ENCODE measurements at regions not wholly inside any gene's neighbourhood (a gene's known extent, or its start where the extent isn't known, plus 50 kb on each side); places are given as distances from the start of the nearest gene placed in this dataset.
"Not testable (repeated sequence)": the region's sequence is repeated elsewhere in the genome, so short reads cannot be mapped to it uniquely, and the experiment has no call there.

DNA sequence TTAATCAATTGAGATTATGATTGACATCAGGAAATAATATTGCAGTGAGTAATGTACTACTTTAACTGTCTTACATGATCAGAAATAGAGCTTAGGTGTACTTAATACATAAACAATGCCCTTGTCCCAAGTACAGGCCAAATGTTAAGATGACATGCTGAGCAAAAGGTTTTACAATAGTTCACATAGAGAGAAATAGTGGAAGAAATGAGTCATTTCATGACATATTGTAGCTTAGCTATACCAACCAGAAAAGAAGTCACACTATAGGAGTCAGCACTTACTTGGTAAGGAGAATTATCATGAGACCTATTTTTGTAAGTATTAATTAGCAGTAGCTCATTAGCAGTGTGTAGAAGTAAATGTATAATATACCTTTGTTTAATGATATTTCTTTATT lies 96.4 kb upstream of the NANOGP8 start:
- Histone ChIP-seq H3K36me3 (no peaks in the 10 kb centered on the region), H3K9me3 (ENCODE audit: severe bottlenecking) (no peaks in the 10 kb centered on the region), H3K27me3 (ENCODE audit: insufficient read depth, low read depth, severe bottlenecking) (no peaks in the 10 kb centered on the region), H3K27ac (no peak overlapping the region), H3K4me3 (ENCODE audit: low read depth, low read length) (no peak overlapping the region)
- TF ChIP-seq CTCF (IDR thresholded peaks at IDR 0.05; ENCODE audit: low read depth, low read length) = no peak
- no peak for DNase-seq

GRCh38 chr15:35179739-35180138 lies 94.6 kb upstream of the NANOGP8 start:
- H3K27me3 ChIP-seq (ENCODE audit: insufficient read depth, low read depth, severe bottlenecking) = no peaks in the 10 kb centered on the region
- no peak overlapping the region for H3K4me3 ChIP-seq (ENCODE audit: low read depth, low read length)
- H3K36me3 ChIP-seq = no peaks in the 10 kb centered on the region
- no peak for TF ChIP-seq CTCF (IDR thresholded peaks at IDR 0.05; ENCODE audit: low read depth, low read length)
- H3K27ac ChIP-seq = no peak overlapping the region
- no peaks in the 10 kb centered on the region for H3K9me3 ChIP-seq (ENCODE audit: severe bottlenecking)
- no peak for DNase-seq

GRCh38 chr15:35178186-35178585 lies 93.1 kb upstream of the NANOGP8 start:
- H3K27me3 ChIP-seq (ENCODE audit: insufficient read depth, low read depth, severe bottlenecking); DNase-seq: not testable (repeated sequence)

DNA sequence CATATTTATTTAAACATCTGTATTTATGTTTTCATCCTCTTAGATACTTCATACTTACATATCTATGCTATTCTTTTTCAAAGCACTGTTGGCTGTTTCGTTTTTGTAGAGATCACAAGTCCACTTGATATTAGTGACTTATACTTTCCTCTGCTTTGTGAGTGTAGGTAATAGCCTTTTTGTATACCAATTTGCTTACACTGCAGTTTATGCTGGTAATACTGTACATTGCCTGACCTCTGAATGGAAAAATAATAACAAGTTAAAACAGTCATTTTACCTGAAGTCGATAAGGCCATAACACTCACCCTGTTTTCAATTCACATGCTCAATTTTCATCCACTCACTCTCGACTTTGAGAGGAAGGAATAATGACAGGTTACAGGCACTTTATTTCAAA lies 89.9 kb upstream of the NANOGP8 start:
- no peak overlapping the region for H3K4me3 ChIP-seq (ENCODE audit: low read depth, low read length)

More at GRCh38 chr15:35178186-35178585, 93.1 kb upstream of the NANOGP8 start:
- not testable (repeated sequence) for H3K36me3 ChIP-seq; H3K27ac ChIP-seq; H3K4me3 ChIP-seq (ENCODE audit: low read depth, low read length); H3K9me3 ChIP-seq (ENCODE audit: severe bottlenecking)

DNA sequence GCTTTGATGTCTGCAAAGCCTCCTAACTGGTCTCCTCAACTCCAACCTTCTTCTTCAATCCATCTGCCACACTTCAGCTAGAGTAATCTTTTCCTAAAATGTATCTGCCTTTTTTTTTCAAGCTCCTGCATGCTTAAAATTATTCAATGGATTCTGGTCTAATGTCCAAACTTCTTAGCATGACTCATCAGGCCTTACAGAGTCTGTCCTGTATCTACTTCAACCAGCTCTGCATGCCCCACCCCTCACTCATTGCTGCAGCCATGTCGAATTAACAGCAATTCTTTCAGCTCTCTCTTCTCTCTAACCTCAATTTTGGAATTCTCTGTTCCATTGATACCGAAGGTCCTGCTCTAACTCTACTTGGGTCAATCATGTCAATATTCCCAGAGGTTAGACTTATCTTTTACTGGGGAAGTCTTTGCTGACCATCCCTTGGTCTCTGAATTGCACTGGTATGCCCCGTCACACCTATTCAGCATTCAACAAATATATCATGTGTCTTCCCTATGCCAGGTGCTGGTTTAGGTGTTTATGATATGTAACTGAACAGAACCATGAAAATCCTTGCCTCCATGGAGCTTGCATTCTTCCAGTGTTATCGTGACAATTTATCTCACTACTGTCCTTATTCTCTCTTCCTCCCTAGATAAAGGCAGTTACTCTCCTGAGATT lies 88.5 kb upstream of the NANOGP8 start:
- H3K9me3 ChIP-seq (ENCODE audit: severe bottlenecking) = no peaks in the 10 kb centered on the region
- no peaks in the 10 kb centered on the region for H3K36me3 ChIP-seq
- H3K4me3 ChIP-seq (ENCODE audit: low read depth, low read length) = no peak overlapping the region
- no peak overlapping the region for H3K27ac ChIP-seq
- no peak for DNase-seq
- no peaks in the 10 kb centered on the region for H3K27me3 ChIP-seq (ENCODE audit: insufficient read depth, low read depth, severe bottlenecking)
- TF ChIP-seq CTCF (IDR thresholded peaks at IDR 0.05; ENCODE audit: low read depth, low read length) = no peak

More for the DNA sequence above, 89.9 kb upstream of the NANOGP8 start:
- H3K9me3 ChIP-seq (ENCODE audit: severe bottlenecking) = no peaks in the 10 kb centered on the region
- no peak for TF ChIP-seq CTCF (IDR thresholded peaks at IDR 0.05; ENCODE audit: low read depth, low read length)
- H3K27me3 ChIP-seq (ENCODE audit: insufficient read depth, low read depth, severe bottlenecking) = no peaks in the 10 kb centered on the region
- no peak for DNase-seq
- H3K36me3 ChIP-seq = no peaks in the 10 kb centered on the region
- H3K27ac ChIP-seq = no peak overlapping the region

DNA sequence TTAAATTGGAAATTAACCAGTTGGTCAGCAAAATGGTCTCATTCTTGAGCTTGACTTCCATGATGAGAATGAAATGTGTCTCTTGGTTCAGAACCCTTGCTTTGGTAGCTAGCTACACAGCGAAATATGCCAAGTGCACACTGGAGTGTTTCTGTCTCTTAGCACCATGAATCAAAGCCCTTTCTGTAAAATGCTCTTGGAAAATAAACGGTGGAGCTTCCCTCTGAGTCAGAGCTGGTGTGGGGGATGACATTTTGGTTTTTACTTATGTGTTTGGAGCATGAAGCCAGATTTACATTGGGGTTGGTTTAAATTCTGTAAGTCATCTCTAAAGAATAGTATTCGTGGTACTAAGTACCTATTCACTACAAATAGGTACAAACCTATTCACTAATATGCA lies 85.1 kb upstream of the NANOGP8 start:
- no peak for TF ChIP-seq CTCF (IDR thresholded peaks at IDR 0.05; ENCODE audit: low read depth, low read length)
- no peaks in the 10 kb centered on the region for H3K27me3 ChIP-seq (ENCODE audit: insufficient read depth, low read depth, severe bottlenecking)
- no peaks in the 10 kb centered on the region for H3K9me3 ChIP-seq (ENCODE audit: severe bottlenecking)
- H3K36me3 ChIP-seq = no peaks in the 10 kb centered on the region
- DNase-seq = no peak
- H3K4me3 ChIP-seq (ENCODE audit: low read depth, low read length) = no peak overlapping the region
- no peak overlapping the region for H3K27ac ChIP-seq

Measured in WERI-Rb-1 (cell line).